ENCODE measurements at regions not wholly inside any gene's neighbourhood (a gene's known extent, or its start where the extent isn't known, plus 50 kb on each side); places are given as distances from the start of the nearest gene placed in this dataset.

- no peaks in the 10 kb centered on the region for H3K36me3 ChIP-seq (ENCODE audit: insufficient read depth)
- H3K27me3 Mint-ChIP-seq (ENCODE audit: insufficient read depth, low read depth, poor library complexity) = no peaks in the 10 kb centered on the region
- H3K79me2 ChIP-seq (replicated peaks; ENCODE audit: insufficient read depth) = no peaks in the 10 kb centered on the region
- H3K27ac Mint-ChIP-seq = no peak overlapping the region
- H3K9me2 ChIP-seq (ENCODE audit: insufficient read depth) = no peaks in the 10 kb centered on the region
- no peaks in the 10 kb centered on the region for H3K36me3 Mint-ChIP-seq (ENCODE audit: low read depth)
- TF ChIP-seq EZH2phosphoT487 (IDR thresholded peaks at IDR 0.05; ENCODE audit: unreplicated experiment) = no peak
- TF ChIP-seq CREB1 (CRISPR knock-in tag; IDR thresholded peaks at IDR 0.05; ENCODE audit: low read depth) = no peak
- TF ChIP-seq, protein P1, sequence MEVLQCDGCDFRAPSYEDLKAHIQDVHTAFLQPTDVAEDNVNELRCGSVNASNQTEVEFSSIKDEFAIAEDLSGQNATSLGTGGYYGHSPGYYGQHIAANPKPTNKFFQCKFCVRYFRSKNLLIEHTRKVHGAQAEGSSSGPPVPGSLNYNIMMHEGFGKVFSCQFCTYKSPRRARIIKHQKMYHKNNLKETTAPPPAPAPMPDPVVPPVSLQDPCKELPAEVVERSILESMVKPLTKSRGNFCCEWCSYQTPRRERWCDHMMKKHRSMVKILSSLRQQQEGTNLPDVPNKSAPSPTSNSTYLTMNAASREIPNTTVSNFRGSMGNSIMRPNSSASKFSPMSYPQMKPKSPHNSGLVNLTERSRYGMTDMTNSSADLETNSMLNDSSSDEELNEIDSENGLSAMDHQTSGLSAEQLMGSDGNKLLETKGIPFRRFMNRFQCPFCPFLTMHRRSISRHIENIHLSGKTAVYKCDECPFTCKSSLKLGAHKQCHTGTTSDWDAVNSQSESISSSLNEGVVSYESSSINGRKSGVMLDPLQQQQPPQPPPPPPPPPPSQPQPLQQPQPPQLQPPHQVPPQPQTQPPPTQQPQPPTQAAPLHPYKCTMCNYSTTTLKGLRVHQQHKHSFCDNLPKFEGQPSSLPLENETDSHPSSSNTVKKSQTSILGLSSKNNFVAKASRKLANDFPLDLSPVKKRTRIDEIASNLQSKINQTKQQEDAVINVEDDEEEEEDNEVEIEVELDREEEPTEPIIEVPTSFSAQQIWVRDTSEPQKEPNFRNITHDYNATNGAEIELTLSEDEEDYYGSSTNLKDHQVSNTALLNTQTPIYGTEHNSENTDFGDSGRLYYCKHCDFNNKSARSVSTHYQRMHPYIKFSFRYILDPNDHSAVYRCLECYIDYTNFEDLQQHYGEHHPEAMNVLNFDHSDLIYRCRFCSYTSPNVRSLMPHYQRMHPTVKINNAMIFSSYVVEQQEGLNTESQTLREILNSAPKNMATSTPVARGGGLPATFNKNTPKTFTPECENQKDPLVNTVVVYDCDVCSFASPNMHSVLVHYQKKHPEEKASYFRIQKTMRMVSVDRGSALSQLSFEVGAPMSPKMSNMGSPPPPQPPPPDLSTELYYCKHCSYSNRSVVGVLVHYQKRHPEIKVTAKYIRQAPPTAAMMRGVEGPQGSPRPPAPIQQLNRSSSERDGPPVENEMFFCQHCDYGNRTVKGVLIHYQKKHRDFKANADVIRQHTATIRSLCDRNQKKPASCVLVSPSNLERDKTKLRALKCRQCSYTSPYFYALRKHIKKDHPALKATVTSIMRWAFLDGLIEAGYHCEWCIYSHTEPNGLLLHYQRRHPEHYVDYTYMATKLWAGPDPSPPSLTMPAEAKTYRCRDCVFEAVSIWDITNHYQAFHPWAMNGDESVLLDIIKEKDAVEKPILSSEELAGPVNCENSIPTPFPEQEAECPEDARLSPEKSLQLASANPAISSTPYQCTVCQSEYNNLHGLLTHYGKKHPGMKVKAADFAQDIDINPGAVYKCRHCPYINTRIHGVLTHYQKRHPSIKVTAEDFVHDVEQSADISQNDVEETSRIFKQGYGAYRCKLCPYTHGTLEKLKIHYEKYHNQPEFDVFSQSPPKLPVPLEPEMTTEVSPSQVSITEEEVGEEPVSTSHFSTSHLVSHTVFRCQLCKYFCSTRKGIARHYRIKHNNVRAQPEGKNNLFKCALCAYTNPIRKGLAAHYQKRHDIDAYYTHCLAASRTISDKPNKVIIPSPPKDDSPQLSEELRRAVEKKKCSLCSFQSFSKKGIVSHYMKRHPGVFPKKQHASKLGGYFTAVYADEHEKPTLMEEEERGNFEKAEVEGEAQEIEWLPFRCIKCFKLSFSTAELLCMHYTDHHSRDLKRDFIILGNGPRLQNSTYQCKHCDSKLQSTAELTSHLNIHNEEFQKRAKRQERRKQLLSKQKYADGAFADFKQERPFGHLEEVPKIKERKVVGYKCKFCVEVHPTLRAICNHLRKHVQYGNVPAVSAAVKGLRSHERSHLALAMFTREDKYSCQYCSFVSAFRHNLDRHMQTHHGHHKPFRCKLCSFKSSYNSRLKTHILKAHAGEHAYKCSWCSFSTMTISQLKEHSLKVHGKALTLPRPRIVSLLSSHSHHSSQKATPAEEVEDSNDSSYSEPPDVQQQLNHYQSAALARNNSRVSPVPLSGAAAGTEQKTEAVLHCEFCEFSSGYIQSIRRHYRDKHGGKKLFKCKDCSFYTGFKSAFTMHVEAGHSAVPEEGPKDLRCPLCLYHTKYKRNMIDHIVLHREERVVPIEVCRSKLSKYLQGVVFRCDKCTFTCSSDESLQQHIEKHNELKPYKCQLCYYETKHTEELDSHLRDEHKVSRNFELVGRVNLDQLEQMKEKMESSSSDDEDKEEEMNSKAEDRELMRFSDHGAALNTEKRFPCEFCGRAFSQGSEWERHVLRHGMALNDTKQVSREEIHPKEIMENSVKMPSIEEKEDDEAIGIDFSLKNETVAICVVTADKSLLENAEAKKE (CRISPR knock-in tag; IDR thresholded peaks at IDR 0.05) = no peak
- no peak for TF ChIP-seq STAT1 (IDR thresholded peaks at IDR 0.05; ENCODE audit: unreplicated experiment)
- TF ChIP-seq NANOG (IDR thresholded peaks at IDR 0.05; ENCODE audit: borderline replicate concordance) = no peak
- TF ChIP-seq POLR2AphosphoS5 (IDR thresholded peaks at IDR 0.05; ENCODE audit: low read depth) = no peak
- no peak for TF ChIP-seq EZH2 (IDR thresholded peaks at IDR 0.05; ENCODE audit: low read depth, unreplicated experiment)
- TF ChIP-seq JUNB (IDR thresholded peaks at IDR 0.05; ENCODE audit: unreplicated experiment) = no peak
- no peak for TF ChIP-seq CTCF (conservative IDR thresholded peaks at IDR 0.05; ENCODE audit: low read depth in 2 of 2)
- TF ChIP-seq ZNF331 (CRISPR knock-in tag; IDR thresholded peaks at IDR 0.05; ENCODE audit: low read depth) = no peak
- no peak for TF ChIP-seq REST (IDR thresholded peaks at IDR 0.05; ENCODE audit: unreplicated experiment)
- TF ChIP-seq ZNF114 (CRISPR knock-in tag; IDR thresholded peaks at IDR 0.05) = no peak
- TF ChIP-seq, protein P2, sequence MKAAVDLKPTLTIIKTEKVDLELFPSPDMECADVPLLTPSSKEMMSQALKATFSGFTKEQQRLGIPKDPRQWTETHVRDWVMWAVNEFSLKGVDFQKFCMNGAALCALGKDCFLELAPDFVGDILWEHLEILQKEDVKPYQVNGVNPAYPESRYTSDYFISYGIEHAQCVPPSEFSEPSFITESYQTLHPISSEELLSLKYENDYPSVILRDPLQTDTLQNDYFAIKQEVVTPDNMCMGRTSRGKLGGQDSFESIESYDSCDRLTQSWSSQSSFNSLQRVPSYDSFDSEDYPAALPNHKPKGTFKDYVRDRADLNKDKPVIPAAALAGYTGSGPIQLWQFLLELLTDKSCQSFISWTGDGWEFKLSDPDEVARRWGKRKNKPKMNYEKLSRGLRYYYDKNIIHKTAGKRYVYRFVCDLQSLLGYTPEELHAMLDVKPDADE (IDR thresholded peaks at IDR 0.05) = no peak
- H3K9me3 Mint-ChIP-seq = no peaks in the 10 kb centered on the region
- no peak overlapping the region for H3K4me3 Mint-ChIP-seq
- no peaks in the 10 kb centered on the region for H3K27me3 ChIP-seq (ENCODE audit: insufficient read depth)
- H2AFZ ChIP-seq = no peak overlapping the region
- H3F3A ChIP-seq (replicated peaks; ENCODE audit: low read depth) = no peaks in the 10 kb centered on the region
- DNase-seq (ENCODE audit: low spot score) (no peak), ATAC-seq (no peak)
- no peaks in the 10 kb centered on the region for H4K20me1 ChIP-seq (replicated peaks; ENCODE audit: insufficient read depth)
- H3K4me1 ChIP-seq (ENCODE audit: insufficient read depth) = peaks cover 7% of the 10 kb centered on the region; the same call in 1 of the 2 replicates
- no peak overlapping the region for H3K4me3 ChIP-seq
- H3K4me1 Mint-ChIP-seq = peaks cover 15% of the 10 kb centered on the region
- no peak overlapping the region for H3K27ac ChIP-seq (ENCODE audit: low read depth)
- H3K4me2 ChIP-seq = no peak overlapping the region
Measured at GRCh38 chr7:16207321-16207720, 214.0 kb downstream of the CRPPA start.

Data from GM23338 (cell line).